Hepatocyte (in vitro differentiated cells): ENCODE measurements at regions not wholly inside any gene's neighbourhood (a gene's known extent, or its start where the extent isn't known, plus 50 kb on each side); places are given as distances from the start of the nearest gene placed in this dataset.

ENCODE experiments used
- EZH2 ChIP-seq: fragments of 200-600 bp; sonication (generic); IDR thresholded peaks from 2 replicates; pipeline ENCODE4 v1.6.1; 2016; ENCODE audit warnings: antibody characterized with exemption, mild to moderate bottlenecking, borderline replicate concordance
- EZH2phosphoT487 ChIP-seq: fragments of 200-600 bp; sonication (generic); IDR thresholded peaks from one replicate; pipeline ENCODE4 v1.6.1; 2018; ENCODE audit warnings: antibody characterized with exemption, mild to moderate bottlenecking, low read depth, moderate library complexity; ENCODE audit not compliant: unreplicated experiment, severe bottlenecking
- TF ChIP-seq, protein P1 (sequence below): fragments of 200-600 bp; sonication (generic); IDR thresholded peaks from 2 replicates; pipeline ENCODE4 v1.5.1; 2016; ENCODE audit warnings: antibody characterized with exemption, mild to moderate bottlenecking; ENCODE audit not compliant: poor library complexity

DNA sequence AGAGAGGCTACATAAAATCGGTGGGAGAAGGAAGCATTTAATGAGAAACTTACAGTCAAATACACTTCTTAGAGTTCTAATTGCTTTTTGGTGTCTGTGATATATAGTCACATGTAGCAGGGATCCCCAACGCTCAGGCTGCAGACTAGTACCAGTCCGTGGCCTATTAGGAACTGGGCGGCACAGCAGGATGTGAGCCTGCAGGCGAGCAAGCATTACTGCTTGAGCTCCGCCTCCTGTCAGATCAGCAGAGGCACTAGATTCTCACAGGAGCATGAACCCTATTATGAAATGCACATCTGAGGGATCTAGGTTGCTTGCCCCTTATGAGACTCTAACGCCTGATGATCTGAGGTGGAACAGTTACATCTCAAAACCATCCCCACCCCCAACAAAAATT is 158.5 kb downstream of the TANC2 start:
- TF ChIP-seq EZH2 (no peak), EZH2phosphoT487 (no peak)
- TF ChIP-seq, protein P1, sequence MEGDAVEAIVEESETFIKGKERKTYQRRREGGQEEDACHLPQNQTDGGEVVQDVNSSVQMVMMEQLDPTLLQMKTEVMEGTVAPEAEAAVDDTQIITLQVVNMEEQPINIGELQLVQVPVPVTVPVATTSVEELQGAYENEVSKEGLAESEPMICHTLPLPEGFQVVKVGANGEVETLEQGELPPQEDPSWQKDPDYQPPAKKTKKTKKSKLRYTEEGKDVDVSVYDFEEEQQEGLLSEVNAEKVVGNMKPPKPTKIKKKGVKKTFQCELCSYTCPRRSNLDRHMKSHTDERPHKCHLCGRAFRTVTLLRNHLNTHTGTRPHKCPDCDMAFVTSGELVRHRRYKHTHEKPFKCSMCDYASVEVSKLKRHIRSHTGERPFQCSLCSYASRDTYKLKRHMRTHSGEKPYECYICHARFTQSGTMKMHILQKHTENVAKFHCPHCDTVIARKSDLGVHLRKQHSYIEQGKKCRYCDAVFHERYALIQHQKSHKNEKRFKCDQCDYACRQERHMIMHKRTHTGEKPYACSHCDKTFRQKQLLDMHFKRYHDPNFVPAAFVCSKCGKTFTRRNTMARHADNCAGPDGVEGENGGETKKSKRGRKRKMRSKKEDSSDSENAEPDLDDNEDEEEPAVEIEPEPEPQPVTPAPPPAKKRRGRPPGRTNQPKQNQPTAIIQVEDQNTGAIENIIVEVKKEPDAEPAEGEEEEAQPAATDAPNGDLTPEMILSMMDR: no peak
